H1 (cell line): ENCODE measurements at regions not wholly inside any gene's neighbourhood (a gene's known extent, or its start where the extent isn't known, plus 50 kb on each side); places are given as distances from the start of the nearest gene placed in this dataset.
"Not testable (repeated sequence)": the region's sequence is repeated elsewhere in the genome, so short reads cannot be mapped to it uniquely, and the experiment has no call there.

ENCODE experiments used
- CTCF ChIA-PET: fragments of 300-600 bp; sonication (Branson Sonifier 250); formaldehyde crosslinking; loops from one replicate; lab custom pipeline; 2021; ENCODE audit not compliant: partially characterized antibody; lab: Charles Lee
- POLR2A ChIA-PET: fragments of 300-600 bp; sonication (Branson Sonifier 250); formaldehyde crosslinking; loops from one replicate; lab custom pipeline; 2021; ENCODE audit warnings: inconsistent platforms; ENCODE audit not compliant: partially characterized antibody; lab: Charles Lee
- DNase-seq, 2 experiments: peaks; one replicate each; pipeline versions ENCODE4 v3.0.0 to v3.0.0-alpha.2; 2010 to 2022; ENCODE audit warnings: low spot score in 2 of 2, low read depth in 1 of 2, mixed read lengths in 1 of 2
- FAIRE-seq: peaks from 2 replicates; lab custom pipeline; 2011; peaks lifted over from hg19 to GRCh38; lab: Jason Lieb, UNC
- H2AFZ ChIP-seq: 2 replicates; pipeline ENCODE4 v1.8.1; 2012; ENCODE audit warnings: low read length, inconsistent platforms
- H2AK5ac ChIP-seq: 2 replicates; pipeline ENCODE4 v1.6.1; 2013; ENCODE audit warnings: low read depth, low read length
- H2BK120ac ChIP-seq: replicated peaks from 2 replicates; pipeline ENCODE3; 2013; ENCODE audit warnings: low read depth, low read length, inconsistent platforms
- H2BK12ac ChIP-seq: 2 replicates; pipeline ENCODE4 v1.6.1; 2013; ENCODE audit warnings: low read depth, low read length
- H2BK15ac ChIP-seq: 2 replicates; pipeline ENCODE4 v1.6.1; 2013; ENCODE audit warnings: low read length
- H2BK20ac ChIP-seq: 2 replicates; pipeline ENCODE4 v1.6.1; 2013; ENCODE audit warnings: low read length
- H2BK5ac ChIP-seq: 2 replicates; pipeline ENCODE4 v1.6.1; 2013; ENCODE audit warnings: low read depth, low read length
- H3K14ac ChIP-seq: 2 replicates; pipeline ENCODE4 v1.6.1; 2013; ENCODE audit warnings: inconsistent platforms; ENCODE audit not compliant: insufficient read length
- H3K18ac ChIP-seq: 2 replicates; pipeline ENCODE4 v1.6.1; 2013; ENCODE audit warnings: low read length; ENCODE audit errors: extremely low read depth
- H3K23ac ChIP-seq: 2 replicates; pipeline ENCODE4 v1.6.1; 2013; ENCODE audit warnings: inconsistent platforms; ENCODE audit not compliant: insufficient read length
- H3K23me2 ChIP-seq: 2 replicates; pipeline ENCODE4 v1.6.1; 2013; ENCODE audit warnings: low read depth, low read length
- H3K27ac ChIP-seq: 2 replicates; pipeline ENCODE4 v1.6.1; 2011; ENCODE audit warnings: low read depth, low read length, inconsistent platforms
- H3K27me3 ChIP-seq, 4 experiments: replicated peaks in 1 of 4; 1 replicate in 1 of 4; 2 replicates in 3 of 4; pipeline versions ENCODE4 v1.6.1 to v1.8.1; 2011 to 2013; ENCODE audit warnings: low read length in 3 of 4, mild to moderate bottlenecking in 3 of 4, inconsistent platforms in 2 of 4, mixed read lengths in 2 of 4, moderate library complexity in 1 of 4; ENCODE audit not compliant: control insufficient read depth in 3 of 4, insufficient read depth in 3 of 4; ENCODE audit errors: extremely low read depth in 1 of 4
- H3K36me3 ChIP-seq, 4 experiments: 2 replicates each; pipeline versions ENCODE4 v1.6.1 to v1.8.1; 2011 to 2013; ENCODE audit warnings: mild to moderate bottlenecking in 4 of 4, low read length in 3 of 4, moderate library complexity in 2 of 4, control low read depth in 1 of 4, inconsistent platforms in 1 of 4; ENCODE audit not compliant: insufficient read depth in 4 of 4, control insufficient read depth in 2 of 4
- H3K4ac ChIP-seq: replicated peaks from 2 replicates; pipeline ENCODE3; 2013; ENCODE audit warnings: low read length, low read depth, mixed read lengths, inconsistent platforms; ENCODE audit not compliant: insufficient read length
- H3K4me1 ChIP-seq, 4 experiments: replicated peaks in 1 of 4; 1 replicate in 1 of 4; 2 replicates in 3 of 4; pipeline versions ENCODE4 v1.6.1 to v1.8.1; 2011 to 2013; ENCODE audit warnings: low read length in 3 of 4, inconsistent platforms in 2 of 4, mixed read lengths in 1 of 4; ENCODE audit not compliant: insufficient read depth in 4 of 4, control insufficient read depth in 3 of 4
- H3K4me2 ChIP-seq, 2 experiments: 2 replicates each; pipeline versions ENCODE4 v1.6.1 to v1.8.1; 2011 to 2013; ENCODE audit warnings: low read depth in 2 of 2, low read length in 2 of 2, control low read depth in 1 of 2, inconsistent platforms in 1 of 2, mild to moderate bottlenecking in 1 of 2; ENCODE audit not compliant: insufficient read depth in 1 of 2
- H3K4me3 ChIP-seq, 4 experiments: fragments of 200-600, 300-600 bp in 1 of 4; sonication (generic), shearing (Covaris generic), sonication (Bioruptor Twin) in 1 of 4; 2 replicates each; pipeline versions ENCODE4 v1.5.1 to v1.8.1; 2011 to 2016; ENCODE audit warnings: low read length in 4 of 4, low read depth in 3 of 4, control low read depth in 2 of 4, inconsistent platforms in 2 of 4, mild to moderate bottlenecking in 2 of 4, mixed read lengths in 1 of 4, moderate library complexity in 1 of 4; ENCODE audit not compliant: insufficient read depth in 2 of 4; ENCODE audit errors: extremely low read depth in 1 of 4
- H3K56ac ChIP-seq: replicated peaks from 2 replicates; pipeline ENCODE3; 2013; ENCODE audit warnings: low read depth, mild to moderate bottlenecking, mixed read lengths, low read length, inconsistent platforms; ENCODE audit not compliant: insufficient read length
- H3K79me1 ChIP-seq: 2 replicates; pipeline ENCODE4 v1.6.1; 2013; ENCODE audit warnings: low read depth, low read length, control low read depth
- H3K79me2 ChIP-seq, 2 experiments: 2 replicates each; pipeline versions ENCODE4 v1.6.1 to v1.8.1; 2012 to 2013; ENCODE audit warnings: low read length in 2 of 2, mild to moderate bottlenecking in 2 of 2, inconsistent platforms in 1 of 2; ENCODE audit not compliant: insufficient read depth in 2 of 2, control insufficient read depth in 1 of 2
- H3K9ac ChIP-seq, 4 experiments: replicated peaks in 1 of 4; 1 replicate in 1 of 4; 2 replicates in 3 of 4; pipeline versions ENCODE4 v1.6.1 to v1.8.1; 2011 to 2013; ENCODE audit warnings: low read depth in 3 of 4, low read length in 3 of 4, control low read depth in 2 of 4, mild to moderate bottlenecking in 2 of 4, moderate library complexity in 2 of 4, inconsistent platforms in 1 of 4; ENCODE audit errors: extremely low read depth in 1 of 4
- H3K9me3 ChIP-seq, 2 experiments: 2 replicates each; pipeline versions ENCODE4 v1.6.1 to v1.8.1; 2012 to 2013; ENCODE audit warnings: mild to moderate bottlenecking in 2 of 2, moderate library complexity in 2 of 2, control low read depth in 1 of 2, inconsistent platforms in 1 of 2, low read depth in 1 of 2, low read length in 1 of 2, mixed read lengths in 1 of 2; ENCODE audit not compliant: insufficient read depth in 2 of 2
- H4K20me1 ChIP-seq, 2 experiments: replicated peaks in 1 of 2; 2 replicates each; pipeline versions ENCODE3 to v1.8.1; 2011 to 2013; ENCODE audit warnings: inconsistent platforms in 2 of 2, low read length in 2 of 2, mild to moderate bottlenecking in 1 of 2; ENCODE audit not compliant: insufficient read depth in 2 of 2, control insufficient read depth in 1 of 2
- H4K5ac ChIP-seq: 2 replicates; pipeline ENCODE4 v1.6.1; 2013; ENCODE audit warnings: low read length, low read depth, mixed read lengths, inconsistent platforms; ENCODE audit not compliant: insufficient read length
- H4K8ac ChIP-seq: 2 replicates; pipeline ENCODE4 v1.8.0; 2013; ENCODE audit warnings: mild to moderate bottlenecking, moderate library complexity, low read length, inconsistent platforms; ENCODE audit not compliant: insufficient read depth; ENCODE audit errors: extremely low read depth
- H4K91ac ChIP-seq: replicated peaks from 2 replicates; pipeline ENCODE3; 2013; ENCODE audit warnings: low read length, mixed read lengths, inconsistent platforms; ENCODE audit not compliant: insufficient read length
- WGBS, 2 experiments: shearing (Covaris generic) in 1 of 2; methylation state at CpG; one replicate each; pipeline versions ENCODE4 v1.1.6 to v1.1.7; 2013 to 2015; ENCODE audit warnings: low lambda C conversion rate in 2 of 2, mixed read lengths in 2 of 2, inconsistent platforms in 1 of 2, low coverage in 1 of 2, missing lambda C conversion rate in 1 of 2; ENCODE audit not compliant: insufficient replicate concordance in 2 of 2, insufficient coverage in 1 of 2, insufficient read length in 1 of 2; ENCODE audit errors: extremely low coverage in 1 of 2, missing lambda C conversion rate in 1 of 2; 5-methylcytosine and 5-hydroxymethylcytosine counted together

- not testable (repeated sequence) for H2AK5ac ChIP-seq, H4K5ac ChIP-seq, H3K23me2 ChIP-seq, H3K4me3 ChIP-seq, H2BK12ac ChIP-seq, H3K4ac ChIP-seq, H2BK120ac ChIP-seq, H3K23ac ChIP-seq, FAIRE-seq, H3K79me1 ChIP-seq, H3K4me1 ChIP-seq, H2BK5ac ChIP-seq, H2BK20ac ChIP-seq, DNase-seq, H3K79me2 ChIP-seq, H3K4me2 ChIP-seq, H2BK15ac ChIP-seq, H3K27me3 ChIP-seq, H4K91ac ChIP-seq, H3K18ac ChIP-seq, H3K9me3 ChIP-seq, H3K9ac ChIP-seq, H3K36me3 ChIP-seq, H4K20me1 ChIP-seq, H3K14ac ChIP-seq, H3K56ac ChIP-seq, H3K27ac ChIP-seq, H4K8ac ChIP-seq
- ChIA-PET POLR2A (interaction anchor here (0.9 to 1.4 kb wide), 2 partner anchors 12 to 338 kb away, joined by 3 read pairs; no protein-coding TSS in a partner anchor), CTCF (interaction anchor here (1.1 to 3.2 kb wide), 7 partner anchors 10 to 328 kb away, joined by 3 to 26 read pairs (median 4); no protein-coding TSS in a partner anchor)
- H2AFZ ChIP-seq: peak overlapping the region; percentile 51; the same call in 1 of the 2 replicates
- WGBS, 2 experiments: 90% methylated on average over 8 of the region's 8 CpGs; no CpG with 5 or more reads in 1 of the 2 experiments
Measured at GRCh38 chr5:112503749-112504501, 84.8 kb upstream of the EPB41L4A start.

GRCh38 chr5:112509097-112509496 lies 90.0 kb upstream of the EPB41L4A start:
- H2AK5ac ChIP-seq, DNase-seq, CTCF ChIA-PET, H2BK12ac ChIP-seq, H2BK5ac ChIP-seq, H3K27ac ChIP-seq, H3K14ac ChIP-seq, H4K8ac ChIP-seq, H2AFZ ChIP-seq, H3K4me2 ChIP-seq, H3K9ac ChIP-seq, POLR2A ChIA-PET, H3K56ac ChIP-seq, H3K4me1 ChIP-seq, FAIRE-seq, H3K36me3 ChIP-seq, H2BK15ac ChIP-seq, H4K20me1 ChIP-seq, H3K79me2 ChIP-seq, H4K91ac ChIP-seq, H3K4me3 ChIP-seq, H3K18ac ChIP-seq, H3K4ac ChIP-seq, H4K5ac ChIP-seq, H3K79me1 ChIP-seq, H2BK20ac ChIP-seq, H2BK120ac ChIP-seq, H3K23ac ChIP-seq, H3K27me3 ChIP-seq, H3K23me2 ChIP-seq: not testable (repeated sequence)
- peaks cover 5 to 17% of the 10 kb centered on the region in 2 experiments; a peak in 3 of 4 replicates for H3K9me3 ChIP-seq
